ENCODE measurements at regions not wholly inside any gene's neighbourhood (a gene's known extent, or its start where the extent isn't known, plus 50 kb on each side); places are given as distances from the start of the nearest gene placed in this dataset.

Small RNA genes lying in the stretch of these regions (small RNA-seq; reads per million reads assigned to genes)
- gene RF00108 (0.24 to 0.41 reads per million in 2 experiments), gene RNY3P9 (0 reads per million in 2 experiments), gene RPL17P51 (0 reads per million in 2 experiments)

Data from SK-MEL-5 (cell line).